CD4-positive, alpha-beta memory T cell (primary cell): ENCODE measurements at regions not wholly inside any gene's neighbourhood (a gene's known extent, or its start where the extent isn't known, plus 50 kb on each side); places are given as distances from the start of the nearest gene placed in this dataset.

Source experiments
- CTCF ChIA-PET: fragments of 350-600 bp; sonication (Branson Sonifier 250); formaldehyde crosslinking; loops from one replicate; lab custom pipeline; 2021; ENCODE audit warnings: inconsistent platforms; ENCODE audit not compliant: partially characterized antibody; lab: Charles Lee
- POLR2A ChIA-PET: fragments of 350-600 bp; sonication (Branson Sonifier 250); formaldehyde crosslinking; loops from one replicate; lab custom pipeline; 2021; ENCODE audit not compliant: partially characterized antibody; lab: Charles Lee
- DNase-seq, 5 donors: peaks; one replicate each; pipeline versions ENCODE4 v3.0.0 to v3.0.0-alpha.2; 2020 to 2022; ENCODE audit warnings: mixed read lengths in 1 of 5
- H3K27ac ChIP-seq: one replicate; pipeline ENCODE4 v1.7.0; 2013; ENCODE audit warnings: low read depth, low read length
- H3K27me3 ChIP-seq: 2 replicates; pipeline ENCODE4 v1.7.0; 2013; ENCODE audit warnings: mild to moderate bottlenecking, low read length, moderate library complexity; ENCODE audit not compliant: insufficient read depth
- H3K36me3 ChIP-seq: 2 replicates; pipeline ENCODE4 v1.7.0; 2013; ENCODE audit warnings: mild to moderate bottlenecking, low read length, moderate library complexity; ENCODE audit not compliant: insufficient read depth
- H3K4me1 ChIP-seq: 2 replicates; pipeline ENCODE4 v1.7.0; 2013; ENCODE audit warnings: mild to moderate bottlenecking, low read length, moderate library complexity; ENCODE audit not compliant: insufficient read depth
- H3K4me3 ChIP-seq, 2 donors: one replicate each; pipeline ENCODE4 v1.7.0; 2013; ENCODE audit warnings: low read length in 2 of 2, mild to moderate bottlenecking in 1 of 2
- H3K9me3 ChIP-seq, 2 donors: one replicate each; pipeline ENCODE4 v1.7.0; 2013; ENCODE audit warnings: low read length in 2 of 2, control low read depth in 1 of 2; ENCODE audit not compliant: control insufficient read depth in 1 of 2
- H3K27ac Mint-ChIP-seq, 7 donors: one replicate each; pipeline ENCODE4 v1.8.0; 2020 to 2021; ENCODE audit warnings: mixed read lengths in 7 of 7, mild to moderate bottlenecking in 6 of 7, inconsistent platforms in 3 of 7, moderate library complexity in 3 of 7
- H3K27me3 Mint-ChIP-seq, 2 donors: one replicate each; pipeline ENCODE4 v1.8.0; 2020 to 2021; ENCODE audit warnings: mixed read lengths in 2 of 2
- H3K36me3 Mint-ChIP-seq, 2 donors: one replicate each; pipeline ENCODE4 v1.8.0; 2020 to 2021; ENCODE audit warnings: mixed read lengths in 2 of 2, inconsistent platforms in 1 of 2, mild to moderate bottlenecking in 1 of 2
- H3K4me1 Mint-ChIP-seq, 4 donors: one replicate each; pipeline ENCODE4 v1.8.0; 2020 to 2021; ENCODE audit warnings: mixed read lengths in 4 of 4, mild to moderate bottlenecking in 1 of 4
- H3K4me3 Mint-ChIP-seq, 8 donors: one replicate each; pipeline ENCODE4 v1.8.0; 2020 to 2021; ENCODE audit warnings: mixed read lengths in 8 of 8, mild to moderate bottlenecking in 7 of 8, moderate library complexity in 6 of 8, inconsistent platforms in 3 of 8
- H3K9me3 Mint-ChIP-seq, 8 donors: one replicate each; pipeline ENCODE4 v1.8.0; 2020 to 2021; ENCODE audit warnings: mixed read lengths in 8 of 8, mild to moderate bottlenecking in 5 of 8, inconsistent platforms in 3 of 8, moderate library complexity in 1 of 8
- intact Hi-C: fragments of 100-400 bp; cut with micrococcal nuclease; formaldehyde crosslinking; loops from one replicate; pipeline ENCODE4 v1.15.1; 2023

GRCh38 chr5:13317654-13318053, 626.8 kb downstream of the DNAH5 start:
- no peak overlapping the region for H3K27ac ChIP-seq
- Mint-ChIP-seq H3K4me3 (no peak overlapping the region), H3K27ac (no peak overlapping the region), H3K36me3 (no peaks in the 10 kb centered on the region), H3K9me3 (peaks cover 2 to 24% (median 14%) of the 10 kb centered on the region in 8 donors), H3K4me1 (no peaks in the 10 kb centered on the region), H3K27me3 (no peaks in the 10 kb centered on the region)
- ChIA-PET CTCF (no interaction called here), POLR2A (no interaction called here)
- H3K4me3 ChIP-seq: no peak overlapping the region
- no peaks in the 10 kb centered on the region for H3K9me3 ChIP-seq
- no peaks in the 10 kb centered on the region for H3K27me3 ChIP-seq
- intact Hi-C loops: no loop called here
- no peaks in the 10 kb centered on the region for H3K36me3 ChIP-seq
- H3K4me1 ChIP-seq: no peaks in the 10 kb centered on the region
- DNase-seq: no peak

GRCh38 chr5:13316176-13316575, 628.3 kb downstream of the DNAH5 start:
- intact Hi-C loops: no loop called here
- Mint-ChIP-seq H3K4me1 (no peaks in the 10 kb centered on the region), H3K4me3 (no peak overlapping the region), H3K27me3 (no peaks in the 10 kb centered on the region), H3K36me3 (no peaks in the 10 kb centered on the region), H3K27ac (no peak overlapping the region), H3K9me3 (peaks cover 2 to 24% (median 14%) of the 10 kb centered on the region in 8 donors)
- no peaks in the 10 kb centered on the region for H3K4me1 ChIP-seq
- H3K27me3 ChIP-seq: no peaks in the 10 kb centered on the region
- no peaks in the 10 kb centered on the region for H3K36me3 ChIP-seq
- no peak overlapping the region for H3K27ac ChIP-seq
- CTCF ChIA-PET: no interaction called here
- POLR2A ChIA-PET: no interaction called here
- no peak for DNase-seq
- H3K4me3 ChIP-seq: no peak overlapping the region
- no peaks in the 10 kb centered on the region for H3K9me3 ChIP-seq

- POLR2A ChIA-PET: no interaction called here
- H3K4me3 Mint-ChIP-seq: no peak overlapping the region
- no peaks in the 10 kb centered on the region for H3K27me3 Mint-ChIP-seq
- intact Hi-C loops: no loop called here
- no peaks in the 10 kb centered on the region for H3K36me3 Mint-ChIP-seq
- DNase-seq: no peak
- H3K4me1 Mint-ChIP-seq: no peaks in the 10 kb centered on the region
- H3K36me3 ChIP-seq: no peaks in the 10 kb centered on the region
- H3K4me3 ChIP-seq: no peak overlapping the region
- no peaks in the 10 kb centered on the region for H3K27me3 ChIP-seq
- H3K27ac ChIP-seq: no peak overlapping the region
- H3K27ac Mint-ChIP-seq: no peak overlapping the region
- no peaks in the 10 kb centered on the region for H3K9me3 ChIP-seq
- H3K4me1 ChIP-seq: no peaks in the 10 kb centered on the region
- peaks cover 0 to 18% (median 5%) of the 10 kb centered on the region in 8 donors for H3K9me3 Mint-ChIP-seq
- CTCF ChIA-PET: no interaction called here
These were observed 637.0 kb downstream of the DNAH5 start for GRCh38 chr5:13307480-13307879.

- Mint-ChIP-seq H3K4me1 (no peaks in the 10 kb centered on the region), H3K27ac (no peak overlapping the region), H3K4me3 (no peak overlapping the region), H3K36me3 (no peaks in the 10 kb centered on the region), H3K9me3 (peaks cover 4 to 12% (median 8%) of the 10 kb centered on the region in 8 donors), H3K27me3 (no peaks in the 10 kb centered on the region)
- Histone ChIP-seq H3K4me3 (no peak overlapping the region), H3K9me3 (no peaks in the 10 kb centered on the region), H3K36me3 (no peaks in the 10 kb centered on the region), H3K27ac (no peak overlapping the region), H3K4me1 (no peaks in the 10 kb centered on the region), H3K27me3 (no peaks in the 10 kb centered on the region)
- intact Hi-C loops: no loop called here
- CTCF ChIA-PET: no interaction called here
- POLR2A ChIA-PET: no interaction called here
- no peak for DNase-seq
These were observed 641.0 kb downstream of the DNAH5 start for GRCh38 chr5:13303445-13303844.

GRCh38 chr5:13278811-13279210, 665.7 kb downstream of the DNAH5 start:
- no peaks in the 10 kb centered on the region for H3K4me1 Mint-ChIP-seq
- no peak for DNase-seq
- ChIA-PET POLR2A (no interaction called here), CTCF (no interaction called here)
- Histone ChIP-seq H3K4me3 (no peak overlapping the region), H3K9me3 (no peaks in the 10 kb centered on the region), H3K27ac (no peak overlapping the region), H3K36me3 (no peaks in the 10 kb centered on the region), H3K4me1 (no peaks in the 10 kb centered on the region), H3K27me3 (no peaks in the 10 kb centered on the region)
- intact Hi-C loops: no loop called here
- H3K36me3 Mint-ChIP-seq: no peaks in the 10 kb centered on the region
- H3K27me3 Mint-ChIP-seq: no peaks in the 10 kb centered on the region
- H3K4me3 Mint-ChIP-seq: no peak overlapping the region
- H3K9me3 Mint-ChIP-seq: peaks cover 0 to 14% (median 5%) of the 10 kb centered on the region in 8 donors
- no peak overlapping the region for H3K27ac Mint-ChIP-seq

GRCh38 chr5:13278148-13278547, 666.3 kb downstream of the DNAH5 start:
- H3K4me1 ChIP-seq: no peaks in the 10 kb centered on the region
- H3K27me3 ChIP-seq: no peaks in the 10 kb centered on the region
- no peak for DNase-seq
- no peaks in the 10 kb centered on the region for H3K9me3 ChIP-seq
- Mint-ChIP-seq H3K4me1 (no peaks in the 10 kb centered on the region), H3K36me3 (no peaks in the 10 kb centered on the region), H3K27me3 (no peaks in the 10 kb centered on the region), H3K9me3 (peaks cover 0 to 14% (median 5%) of the 10 kb centered on the region in 8 donors), H3K27ac (no peak overlapping the region), H3K4me3 (no peak overlapping the region)
- H3K27ac ChIP-seq: no peak overlapping the region
- CTCF ChIA-PET: no interaction called here
- no peak overlapping the region for H3K4me3 ChIP-seq
- POLR2A ChIA-PET: no interaction called here
- no peaks in the 10 kb centered on the region for H3K36me3 ChIP-seq
- intact Hi-C loops: no loop called here

GRCh38 chr5:13276156-13276555, 668.3 kb downstream of the DNAH5 start:
- H3K9me3 Mint-ChIP-seq: peaks cover 0 to 16% (median 7%) of the 10 kb centered on the region in 8 donors
- no peaks in the 10 kb centered on the region for H3K36me3 Mint-ChIP-seq
- no peak for DNase-seq
- Histone ChIP-seq H3K36me3 (no peaks in the 10 kb centered on the region), H3K27ac (no peak overlapping the region), H3K4me1 (no peaks in the 10 kb centered on the region), H3K27me3 (no peaks in the 10 kb centered on the region), H3K9me3 (no peaks in the 10 kb centered on the region), H3K4me3 (no peak overlapping the region)
- H3K4me1 Mint-ChIP-seq: no peaks in the 10 kb centered on the region
- no peaks in the 10 kb centered on the region for H3K27me3 Mint-ChIP-seq
- no peak overlapping the region for H3K27ac Mint-ChIP-seq
- intact Hi-C loops: no loop called here
- ChIA-PET CTCF (no interaction called here), POLR2A (no interaction called here)
- H3K4me3 Mint-ChIP-seq: no peak overlapping the region

GRCh38 chr5:13263701-13264100, 680.8 kb downstream of the DNAH5 start:
- H3K36me3 ChIP-seq: no peaks in the 10 kb centered on the region
- no peaks in the 10 kb centered on the region for H3K4me1 ChIP-seq
- H3K9me3 ChIP-seq: no peaks in the 10 kb centered on the region
- Mint-ChIP-seq H3K36me3 (no peaks in the 10 kb centered on the region), H3K9me3 (peaks cover 0 to 9% (median 6%) of the 10 kb centered on the region in 8 donors), H3K4me3 (no peak overlapping the region), H3K27me3 (no peaks in the 10 kb centered on the region), H3K27ac (no peak overlapping the region), H3K4me1 (no peaks in the 10 kb centered on the region)
- CTCF ChIA-PET: no interaction called here
- H3K27ac ChIP-seq: no peak overlapping the region
- no peak overlapping the region for H3K4me3 ChIP-seq
- DNase-seq: no peak
- intact Hi-C loops: no loop called here
- POLR2A ChIA-PET: no interaction called here
- H3K27me3 ChIP-seq: no peaks in the 10 kb centered on the region
